GM12878 (cell line): ENCODE measurements at regions not wholly inside any gene's neighbourhood (a gene's known extent, or its start where the extent isn't known, plus 50 kb on each side); places are given as distances from the start of the nearest gene placed in this dataset.
A peak's percentile ranks its signal among the peaks of the same experiment; 100 is the strongest.
"Not testable (repeated sequence)": the region's sequence is repeated elsewhere in the genome, so short reads cannot be mapped to it uniquely, and the experiment has no call there.

ENCODE experiments used
- ATAC-seq: fragments of 200-7000 bp; cut with Tn5 transposase; 3 replicates; pipeline ENCODE4 v1.9.1; 2020; ENCODE audit warnings: mild to moderate bottlenecking, moderate library complexity
- BruUV-seq: library from RNA; stranded (reverse); fragments of 400-500 nt; replicated peaks from 2 replicates; lab custom pipeline; 2021; lab: Mats Ljungman, UMichigan
- CTCF ChIA-PET: fragments of 300-600 bp; sonication (Branson Sonifier 250); formaldehyde crosslinking; extraction: SDS; loops from one replicate; lab custom pipeline; 2021; ENCODE audit warnings: inconsistent platforms; lab: Yijun Ruan, JAX
- POLR2A ChIA-PET: fragments of 350-600 bp; formaldehyde crosslinking; extraction: SDS; loops from one replicate; lab custom pipeline; 2021; ENCODE audit warnings: inconsistent platforms; lab: Charles Lee
- RAD21 ChIA-PET: fragments of 300-600 bp; sonication (Branson Sonifier 250); formaldehyde crosslinking; loops from one replicate; lab custom pipeline; 2023; ENCODE audit warnings: antibody characterized with exemption; ENCODE audit not compliant: unreplicated experiment; lab: Charles Lee
- SMC1A ChIA-PET: fragments of 300-600 bp; sonication (Branson Sonifier 250); formaldehyde crosslinking; loops from one replicate; lab custom pipeline; 2023; ENCODE audit not compliant: unreplicated experiment, uncharacterized antibody; lab: Charles Lee
- DNase-seq: peaks from one replicate; pipeline ENCODE4 v3.0.0-alpha.2; 2011; ENCODE audit warnings: low read depth, low spot score
- FAIRE-seq: peaks from 3 replicates; lab custom pipeline; 2011; peaks lifted over from hg19 to GRCh38; lab: Jason Lieb, UNC
- H2AFZ ChIP-seq: 2 replicates; pipeline ENCODE4 v1.6.0; 2011; ENCODE audit warnings: low read depth, low read length, control low read depth; ENCODE audit not compliant: control insufficient read depth
- H3K27ac ChIP-seq: 2 replicates; pipeline ENCODE4 v1.5.1; 2011; ENCODE audit warnings: control low read depth; ENCODE audit not compliant: control insufficient read depth, insufficient read depth
- H3K27me3 ChIP-seq, 2 experiments: replicated peaks in 1 of 2; 2 replicates each; pipeline versions ENCODE4 v1.6.0 to v1.6.1; 2011; ENCODE audit warnings: low read length in 1 of 2; ENCODE audit not compliant: control insufficient read depth in 2 of 2, insufficient read depth in 2 of 2
- H3K36me3 ChIP-seq, 2 experiments: 2 replicates each; pipeline ENCODE4 v1.5.1; 2011; ENCODE audit warnings: low read length in 1 of 2; ENCODE audit not compliant: control insufficient read depth in 2 of 2, insufficient read depth in 2 of 2
- H3K4me1 ChIP-seq: 2 replicates; pipeline ENCODE4 v1.6.1; 2011; ENCODE audit warnings: mild to moderate bottlenecking, low read length, moderate library complexity, mixed read lengths; ENCODE audit not compliant: control insufficient read depth, insufficient read depth
- H3K4me2 ChIP-seq: 2 replicates; pipeline ENCODE4 v1.6.0; 2011; ENCODE audit warnings: control low read depth; ENCODE audit not compliant: control insufficient read depth, insufficient read depth
- H3K4me3 ChIP-seq: fragments of 200-600 bp; sonication (generic); 2 replicates; pipeline ENCODE4 v1.5.1; 2016
- H3K79me2 ChIP-seq: 2 replicates; pipeline ENCODE4 v1.6.0; 2011; ENCODE audit warnings: low read length; ENCODE audit not compliant: control insufficient read depth, insufficient read depth
- H3K9ac ChIP-seq: 2 replicates; pipeline ENCODE4 v1.8.0; 2011; ENCODE audit warnings: low read length, control low read depth, mixed read lengths; ENCODE audit not compliant: control insufficient read depth, insufficient read depth
- H3K9me3 ChIP-seq: replicated peaks from 3 replicates; pipeline ENCODE4 v1.5.1; 2011; ENCODE audit warnings: mild to moderate bottlenecking, low read length; ENCODE audit not compliant: control insufficient read depth, insufficient read depth
- H4K20me1 ChIP-seq: 2 replicates; pipeline ENCODE4 v1.6.0; 2011; ENCODE audit not compliant: control insufficient read depth, insufficient read depth
- SIX5 ChIP-seq: IDR thresholded peaks from 2 replicates; pipeline ENCODE4 v1.6.1; 2011; ENCODE audit warnings: mild to moderate bottlenecking, low read depth, low read length, moderate library complexity; ENCODE audit not compliant: severe bottlenecking
- WGBS: methylation state at CpG from one replicate; pipeline ENCODE4 v1.1.6; 2016; ENCODE audit warnings: low lambda C conversion rate; ENCODE audit not compliant: insufficient replicate concordance, insufficient coverage; ENCODE audit errors: missing lambda C conversion rate; 5-methylcytosine and 5-hydroxymethylcytosine counted together
- in situ Hi-C: fragments of 300-500 bp; cut with MboI; formaldehyde crosslinking; loops from 9 replicates; pipeline ENCODE4 v1.14.3; 2018; ENCODE audit warnings: mixed read lengths
- intact Hi-C: fragments of 100-400 bp; cut with micrococcal nuclease; formaldehyde crosslinking; loops from one replicate; pipeline ENCODE4 v1.14.2; 2022; ENCODE audit not compliant: unreplicated experiment
- TF ChIP-seq, protein P1 (sequence below), 3 experiments: IDR thresholded peaks in 2 of 3; conservative IDR thresholded peaks in 1 of 3; 2 replicates each; pipeline ENCODE4 v1.5.1; 2011; ENCODE audit warnings: low read depth in 3 of 3, low read length in 3 of 3, mild to moderate bottlenecking in 3 of 3, control low read depth in 2 of 3, moderate library complexity in 2 of 3, inconsistent platforms in 1 of 3, mixed read lengths in 1 of 3; ENCODE audit not compliant: control insufficient read depth in 2 of 3, insufficient read depth in 1 of 3; ENCODE audit errors: extremely low read depth in 1 of 3

DNA sequence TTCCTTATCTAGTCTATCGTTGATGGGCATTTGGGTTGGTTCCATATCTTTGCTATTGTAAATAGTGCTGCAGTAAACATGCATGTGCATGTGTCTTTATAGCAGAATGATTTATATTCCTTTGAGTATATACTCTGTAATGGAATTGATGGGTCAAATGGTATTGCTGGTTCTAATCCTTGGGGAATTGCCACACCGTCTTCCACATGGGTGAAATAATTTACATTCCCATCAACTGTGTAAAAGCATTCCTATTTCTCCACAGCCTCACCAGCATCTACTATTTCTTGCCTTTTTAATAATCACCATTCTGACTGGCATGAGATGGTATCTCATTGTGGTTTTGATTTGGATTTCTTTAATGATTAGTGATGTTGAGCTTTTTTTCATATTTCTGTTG, 430.5 kb upstream of the TMPRSS15 start:
- POLR2A ChIA-PET, CTCF ChIA-PET: not testable (repeated sequence)

DNA sequence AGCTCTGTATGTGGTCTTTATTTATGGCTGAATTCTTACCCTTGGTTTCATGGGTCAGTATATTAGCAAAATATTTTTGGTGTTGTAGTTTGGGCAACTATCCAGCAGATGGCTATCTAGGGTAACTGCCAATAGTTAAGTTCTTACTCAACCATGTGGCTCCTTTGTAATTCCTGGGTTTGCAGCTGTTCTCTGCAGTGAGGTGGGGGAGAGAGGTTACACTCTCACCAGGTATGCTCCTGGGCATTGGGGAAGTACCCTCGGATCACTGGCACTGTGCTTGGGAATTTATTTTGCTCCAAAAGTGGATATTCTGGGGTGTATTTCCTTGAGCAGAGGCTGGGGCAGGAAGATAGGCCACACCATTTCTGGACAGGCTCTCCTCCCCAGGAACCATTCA, 436.7 kb upstream of the TMPRSS15 start:
- ATAC-seq, result no peak
- WGBS, result 0% methylated on average over 1 of the region's 1 CpG
- Histone ChIP-seq H3K36me3 (no peaks in the 10 kb centered on the region), H3K9ac (no peak overlapping the region)
- intact Hi-C loops, result no loop called here
- RAD21 ChIA-PET, result no interaction called here
- no peak for TF ChIP-seq SIX5
- TF ChIP-seq, protein P1, sequence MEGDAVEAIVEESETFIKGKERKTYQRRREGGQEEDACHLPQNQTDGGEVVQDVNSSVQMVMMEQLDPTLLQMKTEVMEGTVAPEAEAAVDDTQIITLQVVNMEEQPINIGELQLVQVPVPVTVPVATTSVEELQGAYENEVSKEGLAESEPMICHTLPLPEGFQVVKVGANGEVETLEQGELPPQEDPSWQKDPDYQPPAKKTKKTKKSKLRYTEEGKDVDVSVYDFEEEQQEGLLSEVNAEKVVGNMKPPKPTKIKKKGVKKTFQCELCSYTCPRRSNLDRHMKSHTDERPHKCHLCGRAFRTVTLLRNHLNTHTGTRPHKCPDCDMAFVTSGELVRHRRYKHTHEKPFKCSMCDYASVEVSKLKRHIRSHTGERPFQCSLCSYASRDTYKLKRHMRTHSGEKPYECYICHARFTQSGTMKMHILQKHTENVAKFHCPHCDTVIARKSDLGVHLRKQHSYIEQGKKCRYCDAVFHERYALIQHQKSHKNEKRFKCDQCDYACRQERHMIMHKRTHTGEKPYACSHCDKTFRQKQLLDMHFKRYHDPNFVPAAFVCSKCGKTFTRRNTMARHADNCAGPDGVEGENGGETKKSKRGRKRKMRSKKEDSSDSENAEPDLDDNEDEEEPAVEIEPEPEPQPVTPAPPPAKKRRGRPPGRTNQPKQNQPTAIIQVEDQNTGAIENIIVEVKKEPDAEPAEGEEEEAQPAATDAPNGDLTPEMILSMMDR (IDR thresholded peaks at IDR 0.05 in 2 of 3, conservative IDR thresholded peaks at IDR 0.05 in 1 of 3; ENCODE audit: control insufficient read depth in 2 of 3, extremely low read depth in 1 of 3, insufficient read depth in 1 of 3, low read depth in 3 of 3, low read length in 3 of 3), result 0 out of 6 replicates have a peak, but pooled peaks of 1 of the 3 experiments have one; percentile 12
- TF ChIP-seq, all 136 proteins: peak for 1
- FAIRE-seq (no peak), DNase-seq (no peak)
- Histone ChIP-seq H3K27me3 (no peaks in the 10 kb centered on the region), H4K20me1 (no peaks in the 10 kb centered on the region), H3K4me1 (no peaks in the 10 kb centered on the region), H2AFZ (no peak overlapping the region), H3K4me3 (no peak overlapping the region), H3K4me2 (no peak overlapping the region), H3K79me2 (no peaks in the 10 kb centered on the region), H3K27ac (no peak overlapping the region), H3K9me3 (no peaks in the 10 kb centered on the region)
- no TSS peak for BruUV-seq
- ChIA-PET POLR2A (no interaction called here), CTCF (no interaction called here), SMC1A (no interaction called here)
- in situ Hi-C loops, result no loop called here

More for the DNA sequence above, 430.5 kb upstream of the TMPRSS15 start:
- SMC1A ChIA-PET, H4K20me1 ChIP-seq, H3K9ac ChIP-seq, H2AFZ ChIP-seq, H3K36me3 ChIP-seq, BruUV-seq, DNase-seq, FAIRE-seq, H3K79me2 ChIP-seq, H3K27me3 ChIP-seq, H3K4me3 ChIP-seq, H3K4me1 ChIP-seq, in situ Hi-C loops, RAD21 ChIA-PET, intact Hi-C loops, H3K9me3 ChIP-seq, H3K4me2 ChIP-seq, ATAC-seq, H3K27ac ChIP-seq: not testable (repeated sequence)
- 19% methylated on average over 2 of the region's 2 CpGs for WGBS

DNA sequence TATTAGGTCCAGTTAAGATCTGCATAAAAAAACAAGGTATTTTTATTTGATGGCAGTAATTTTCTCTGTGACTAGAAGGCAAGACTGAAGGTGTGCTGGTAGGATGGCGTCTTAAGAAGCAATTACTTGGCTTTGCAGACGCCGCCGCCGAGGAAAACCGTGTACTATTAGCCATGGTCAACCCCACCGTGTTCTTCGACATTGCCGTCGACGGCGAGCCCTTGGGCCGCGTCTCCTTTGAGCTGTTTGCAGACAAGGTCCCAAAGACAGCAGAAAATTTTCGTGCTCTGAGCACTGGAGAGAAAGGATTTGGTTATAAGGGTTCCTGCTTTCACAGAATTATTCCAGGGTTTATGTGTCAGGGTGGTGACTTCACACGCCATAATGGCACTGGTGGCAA, 454.0 kb upstream of the TMPRSS15 start:
- H4K20me1 ChIP-seq, H3K4me1 ChIP-seq, FAIRE-seq, CTCF ChIA-PET, H3K27ac ChIP-seq, in situ Hi-C loops, H3K36me3 ChIP-seq, H3K9ac ChIP-seq, DNase-seq, H3K9me3 ChIP-seq, BruUV-seq, H3K79me2 ChIP-seq, intact Hi-C loops, ATAC-seq, H3K4me2 ChIP-seq, RAD21 ChIA-PET, SMC1A ChIA-PET, H3K4me3 ChIP-seq, H3K27me3 ChIP-seq, POLR2A ChIA-PET, H2AFZ ChIP-seq: not testable (repeated sequence)
- WGBS, result 51% methylated on average over 16 of the region's 16 CpGs
